CD14-positive monocyte (primary cell): ENCODE measurements at regions not wholly inside any gene's neighbourhood (a gene's known extent, or its start where the extent isn't known, plus 50 kb on each side); places are given as distances from the start of the nearest gene placed in this dataset.

ENCODE experiments used
- DNase-seq, 3 donors: peaks; one replicate each; pipeline ENCODE4 v3.0.0-alpha.2; 2011 to 2022
- H2AFZ ChIP-seq: 2 replicates; pipeline ENCODE4 v1.6.0; 2012; ENCODE audit warnings: mild to moderate bottlenecking, low read depth, low read length, inconsistent platforms; ENCODE audit not compliant: insufficient read depth, poor library complexity, severe bottlenecking
- H3K27ac ChIP-seq, 2 donors: 1 replicate in 1 of 2; 2 replicates in 1 of 2; pipeline ENCODE4 v1.5.1; 2012 to 2013; ENCODE audit warnings: low read length in 2 of 2, control low read depth in 1 of 2, inconsistent platforms in 1 of 2, low read depth in 1 of 2, mild to moderate bottlenecking in 1 of 2
- H3K27me3 ChIP-seq, 2 donors: one replicate each; pipeline versions ENCODE4 v1.6.0 to v1.6.1; 2011 to 2013; ENCODE audit warnings: low read length in 2 of 2; ENCODE audit not compliant: control insufficient read depth in 2 of 2, insufficient read depth in 2 of 2
- H3K36me3 ChIP-seq, 2 donors: replicated peaks in 1 of 2; 1 replicate in 1 of 2; 2 replicates in 1 of 2; pipeline versions ENCODE4 v1.5.1 to v1.6.1; 2012 to 2013; ENCODE audit warnings: low read length in 2 of 2, control low read depth in 1 of 2, inconsistent platforms in 1 of 2, mild to moderate bottlenecking in 1 of 2; ENCODE audit not compliant: insufficient read depth in 2 of 2, control insufficient read depth in 1 of 2
- H3K4me1 ChIP-seq, 2 donors: 1 replicate in 1 of 2; 2 replicates in 1 of 2; pipeline versions ENCODE4 v1.5.1 to v1.6.1; 2012 to 2013; ENCODE audit warnings: low read length in 2 of 2, control low read depth in 1 of 2, inconsistent platforms in 1 of 2, mild to moderate bottlenecking in 1 of 2, moderate library complexity in 1 of 2; ENCODE audit not compliant: insufficient read depth in 2 of 2, control insufficient read depth in 1 of 2
- H3K4me2 ChIP-seq: replicated peaks from 2 replicates; pipeline ENCODE3; 2012; ENCODE audit warnings: low read length, moderate library complexity, mild to moderate bottlenecking; ENCODE audit not compliant: poor library complexity, severe bottlenecking; ENCODE audit errors: extremely low read depth
- H3K4me3 ChIP-seq, 3 experiments: fragments of 200-600 bp in 1 of 3; sonication (generic) in 1 of 3; replicated peaks in 1 of 3; 1 replicate in 2 of 3; 2 replicates in 1 of 3; pipeline ENCODE4 v1.5.1; 2011 to 2013; ENCODE audit warnings: low read length in 3 of 3, mild to moderate bottlenecking in 3 of 3, control low read depth in 2 of 3, low read depth in 2 of 3, inconsistent platforms in 1 of 3, moderate library complexity in 1 of 3
- H3K79me2 ChIP-seq: 2 replicates; pipeline ENCODE4 v1.6.0; 2012; ENCODE audit warnings: mild to moderate bottlenecking, control low read depth, inconsistent platforms, low read length, moderate library complexity; ENCODE audit not compliant: insufficient read depth
- H3K9ac ChIP-seq: 2 replicates; pipeline ENCODE4 v1.6.0; 2017; ENCODE audit warnings: low read length, mild to moderate bottlenecking; ENCODE audit not compliant: insufficient read depth, poor library complexity, severe bottlenecking
- H3K9me3 ChIP-seq, 2 donors: replicated peaks in 1 of 2; 1 replicate in 1 of 2; 2 replicates in 1 of 2; pipeline versions ENCODE4 v1.5.1 to v1.6.1; 2012 to 2013; ENCODE audit warnings: low read length in 2 of 2, control low read depth in 1 of 2; ENCODE audit not compliant: control insufficient read depth in 1 of 2, insufficient read depth in 1 of 2
- H4K20me1 ChIP-seq: 2 replicates; pipeline ENCODE4 v1.6.0; 2012; ENCODE audit warnings: mild to moderate bottlenecking, low read length, control low read depth, moderate library complexity; ENCODE audit not compliant: insufficient read depth
- H3K27ac Mint-ChIP-seq, 7 donors: one replicate each; pipeline ENCODE4 v1.8.0; 2020; ENCODE audit warnings: mild to moderate bottlenecking in 7 of 7, mixed read lengths in 7 of 7, moderate library complexity in 6 of 7, inconsistent platforms in 2 of 7
- H3K27me3 Mint-ChIP-seq, 3 donors: one replicate each; pipeline ENCODE4 v1.8.0; 2021 to 2022; ENCODE audit warnings: low read depth in 3 of 3, mild to moderate bottlenecking in 3 of 3, mixed read lengths in 3 of 3, moderate library complexity in 3 of 3, inconsistent platforms in 1 of 3
- H3K36me3 Mint-ChIP-seq, 2 donors: one replicate each; pipeline ENCODE4 v1.8.0; 2020; ENCODE audit warnings: mixed read lengths in 2 of 2, inconsistent platforms in 1 of 2, mild to moderate bottlenecking in 1 of 2
- H3K4me1 Mint-ChIP-seq: one replicate; pipeline ENCODE4 v1.8.0; 2020; ENCODE audit warnings: mild to moderate bottlenecking, mixed read lengths
- H3K4me3 Mint-ChIP-seq, 2 donors: one replicate each; pipeline ENCODE4 v1.8.0; 2020; ENCODE audit warnings: mild to moderate bottlenecking in 2 of 2, mixed read lengths in 2 of 2, moderate library complexity in 1 of 2
- H3K9me3 Mint-ChIP-seq, 7 donors: one replicate each; pipeline ENCODE4 v1.8.0; 2020 to 2022; ENCODE audit warnings: mixed read lengths in 7 of 7, mild to moderate bottlenecking in 6 of 7, moderate library complexity in 6 of 7, inconsistent platforms in 2 of 7
- CTCF ChIP-seq: fragments of 200-600 bp; IDR thresholded peaks from one replicate; pipeline ENCODE4 v1.8.0; 2022; ENCODE audit warnings: antibody characterized with exemption, mild to moderate bottlenecking
- WGBS: methylation state at CpG from one replicate; pipeline ENCODE4 v1.1.5; 2013; ENCODE audit warnings: missing lambda C conversion rate; ENCODE audit not compliant: insufficient coverage; 5-methylcytosine and 5-hydroxymethylcytosine counted together
- intact Hi-C, 2 donors: fragments of 100-400 bp; cut with micrococcal nuclease; formaldehyde crosslinking; loops; one replicate each; pipeline versions ENCODE4 v1.15.0 to v1.15.1; 2023

GRCh38 chr6:78515271-78515670 lies 352.1 kb upstream of the IRAK1BP1 start:
- no peak for DNase-seq
- H3K36me3 ChIP-seq, result no peaks in the 10 kb centered on the region
- no peak overlapping the region for H3K4me3 Mint-ChIP-seq
- 60% methylated on average over 1 of the region's 2 CpGs for WGBS
- no peaks in the 10 kb centered on the region for H3K79me2 ChIP-seq
- H3K27ac Mint-ChIP-seq, result no peak overlapping the region
- H3K4me2 ChIP-seq, result no peak overlapping the region
- H3K4me1 ChIP-seq, result no peaks in the 10 kb centered on the region
- H3K36me3 Mint-ChIP-seq, result no peaks in the 10 kb centered on the region
- H3K4me1 Mint-ChIP-seq, result no peaks in the 10 kb centered on the region
- no peak overlapping the region for H3K9ac ChIP-seq
- H3K27me3 Mint-ChIP-seq, result no peaks in the 10 kb centered on the region
- H4K20me1 ChIP-seq, result no peaks in the 10 kb centered on the region
- no peaks in the 10 kb centered on the region for H3K27me3 ChIP-seq
- H3K9me3 Mint-ChIP-seq, result peaks cover 0 to 4% (median 2%) of the 10 kb centered on the region in 7 donors
- no peak overlapping the region for H2AFZ ChIP-seq
- intact Hi-C loops, result no loop called here
- no peaks in the 10 kb centered on the region for H3K9me3 ChIP-seq
- H3K4me3 ChIP-seq, result no peak overlapping the region
- no peak overlapping the region for H3K27ac ChIP-seq
- TF ChIP-seq CTCF, result no peak

- no peaks in the 10 kb centered on the region for H3K27me3 Mint-ChIP-seq
These were observed 350.0 kb upstream of the IRAK1BP1 start for GRCh38 chr6:78517399-78517798.

More at GRCh38 chr6:78517399-78517798, 350.0 kb upstream of the IRAK1BP1 start:
- H4K20me1 ChIP-seq, result no peaks in the 10 kb centered on the region
- no peaks in the 10 kb centered on the region for H3K36me3 Mint-ChIP-seq
- no peak overlapping the region for H3K4me2 ChIP-seq
- no peaks in the 10 kb centered on the region for H3K79me2 ChIP-seq
- no peak for DNase-seq
- no peaks in the 10 kb centered on the region for H3K36me3 ChIP-seq
- no peak overlapping the region for H3K9ac ChIP-seq
- H3K27me3 ChIP-seq, result no peaks in the 10 kb centered on the region
- no peak overlapping the region for H3K4me3 Mint-ChIP-seq
- H3K27ac ChIP-seq, result no peak overlapping the region
- H3K4me1 ChIP-seq, result no peaks in the 10 kb centered on the region
- H3K9me3 Mint-ChIP-seq, result peaks cover 0 to 3% (median 2%) of the 10 kb centered on the region in 7 donors
- H2AFZ ChIP-seq, result no peak overlapping the region
- TF ChIP-seq CTCF, result no peak
- no peaks in the 10 kb centered on the region for H3K9me3 ChIP-seq
- no peak overlapping the region for H3K4me3 ChIP-seq
- WGBS, result 45% methylated on average over 2 of the region's 2 CpGs
- intact Hi-C loops, result no loop called here
- no peak overlapping the region for H3K27ac Mint-ChIP-seq
- no peaks in the 10 kb centered on the region for H3K4me1 Mint-ChIP-seq
